Panc1 (cell line): ENCODE measurements at regions not wholly inside any gene's neighbourhood (a gene's known extent, or its start where the extent isn't known, plus 50 kb on each side); places are given as distances from the start of the nearest gene placed in this dataset.

Experiments used
- ATAC-seq: fragments of 200-7000 bp; cut with Tn5 transposase; 2 replicates; pipeline ENCODE4 v1.9.1; 2020; ENCODE audit warnings: mild to moderate bottlenecking, moderate library complexity
- BruUV-seq: library from RNA; stranded (reverse); fragments of 400-500 nt; replicated peaks from 2 replicates; lab custom pipeline; 2021; lab: Mats Ljungman, UMichigan
- CTCF ChIA-PET: fragments of 300-600 bp; sonication (Branson Sonifier 250); formaldehyde crosslinking; loops from one replicate; lab custom pipeline; 2022; ENCODE audit warnings: antibody characterized with exemption; lab: Charles Lee
- POLR2A ChIA-PET: fragments of 300-600 bp; sonication (Branson Sonifier 250); formaldehyde crosslinking; loops from one replicate; lab custom pipeline; 2022; ENCODE audit warnings: antibody characterized with exemption; lab: Charles Lee
- DNase-seq: peaks from one replicate; pipeline ENCODE4 v3.0.0-alpha.2; 2010; ENCODE audit warnings: low read depth, low spot score
- H3K27ac ChIP-seq: 2 replicates; pipeline ENCODE4 v1.5.1; 2011; ENCODE audit warnings: mild to moderate bottlenecking, low read length, inconsistent platforms
- H3K27me3 ChIP-seq: fragments of 200-500 bp; sonication (Bioruptor generic); 2 replicates; pipeline ENCODE4 v1.6.0; 2014; ENCODE audit warnings: low read length, inconsistent platforms; ENCODE audit not compliant: control insufficient read depth, insufficient read depth
- H3K36me3 ChIP-seq: fragments of 200-500 bp; sonication (Bioruptor generic); 2 replicates; pipeline ENCODE4 v1.5.1; 2014; ENCODE audit warnings: inconsistent platforms, mild to moderate bottlenecking, low read length, moderate library complexity; ENCODE audit not compliant: control insufficient read depth, insufficient read depth
- H3K4me1 ChIP-seq: 2 replicates; pipeline ENCODE4 v1.5.1; 2011; ENCODE audit warnings: inconsistent platforms, mild to moderate bottlenecking, low read length, moderate library complexity; ENCODE audit not compliant: control insufficient read depth, insufficient read depth
- H3K4me3 ChIP-seq, 2 experiments: 2 replicates each; pipeline ENCODE4 v1.5.1; 2011 to 2012; ENCODE audit warnings: low read depth in 2 of 2, low read length in 2 of 2, mild to moderate bottlenecking in 2 of 2, inconsistent platforms in 1 of 2, moderate library complexity in 1 of 2
- H3K9me3 ChIP-seq: fragments of 200-500 bp; sonication (Bioruptor generic); 2 replicates; pipeline ENCODE4 v1.5.1; 2014; ENCODE audit warnings: low read depth, mild to moderate bottlenecking, inconsistent platforms, low read length, moderate library complexity; ENCODE audit not compliant: control insufficient read depth, insufficient read depth
- POLR2AphosphoS5 ChIP-seq: IDR thresholded peaks from 2 replicates; pipeline ENCODE4 v1.6.1; 2012; ENCODE audit warnings: mild to moderate bottlenecking, low read depth, low read length, moderate library complexity
- SIN3A ChIP-seq: IDR thresholded peaks from 2 replicates; pipeline ENCODE4 v1.6.1; 2012; ENCODE audit warnings: low read depth, mild to moderate bottlenecking, low read length, moderate library complexity, borderline replicate concordance; ENCODE audit not compliant: insufficient read depth
- TCF7L2 ChIP-seq: IDR thresholded peaks from 2 replicates; pipeline ENCODE4 v1.6.1; 2011; ENCODE audit warnings: mild to moderate bottlenecking, low read depth, low read length, inconsistent platforms
- in situ Hi-C: cut with HindIII; loops from 2 replicates; pipeline ENCODE4 v1.10.0; 2016; ENCODE audit warnings: low sequenced_read_pairs, low pct_unique_long_range_greater_than_20kb
- intact Hi-C: fragments of 100-400 bp; cut with micrococcal nuclease; formaldehyde crosslinking; loops from one replicate; pipeline ENCODE4 v1.10.0; 2022; ENCODE audit not compliant: unreplicated experiment
- TF ChIP-seq, protein P1 (sequence below): fragments of 450-650 bp; IDR thresholded peaks from 2 replicates; pipeline ENCODE4 v1.5.1; 2017; ENCODE audit warnings: mild to moderate bottlenecking
- TF ChIP-seq, protein P2 (sequence below), 2 experiments: IDR thresholded peaks; 2 replicates each; pipeline ENCODE4 v1.6.1; 2011 to 2012; ENCODE audit warnings: low read depth in 2 of 2, control low read depth in 1 of 2, low read length in 1 of 2, mild to moderate bottlenecking in 1 of 2, moderate library complexity in 1 of 2; ENCODE audit not compliant: insufficient read depth in 1 of 2

DNA sequence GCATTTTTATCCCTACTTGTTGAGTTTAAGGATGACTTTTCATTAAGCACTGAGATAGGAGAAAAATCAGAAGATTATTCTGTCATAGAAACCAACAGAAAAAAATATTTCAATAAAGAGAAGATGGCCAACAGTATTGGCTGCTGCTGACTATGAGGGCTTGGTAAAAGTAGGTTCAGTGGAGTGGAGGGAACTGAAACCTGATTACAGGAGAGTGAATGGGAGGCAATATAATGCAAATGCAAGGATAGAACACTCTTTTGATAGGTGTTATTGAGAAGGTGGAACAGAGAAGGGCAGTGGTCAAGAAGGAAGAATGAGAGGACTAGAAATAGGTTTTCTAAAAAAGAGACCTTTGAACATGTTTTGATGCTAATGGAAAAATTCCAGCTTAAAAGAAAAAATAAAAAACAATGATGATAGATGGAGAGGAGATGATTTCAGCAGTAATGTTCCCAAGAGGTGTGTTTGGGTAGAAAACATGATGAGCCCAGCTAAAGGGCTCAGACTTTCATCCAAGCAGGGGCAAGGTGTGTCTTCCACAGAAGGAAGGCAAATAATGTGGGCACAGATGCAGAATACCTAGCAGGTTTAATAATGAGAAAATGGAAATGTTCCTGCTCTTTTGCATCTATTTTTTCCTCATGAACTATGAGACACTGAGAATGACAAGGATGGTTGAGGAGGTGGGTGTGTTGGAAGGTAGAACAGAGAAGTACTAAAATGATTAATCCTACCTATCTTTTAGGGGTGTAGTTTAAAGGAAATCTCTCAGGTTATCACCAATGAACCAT, 397.9 kb upstream of the GOLIM4 start:
- Histone ChIP-seq H3K27ac (no peak overlapping the region), H3K4me1 (no peaks in the 10 kb centered on the region), H3K27me3 (no peaks in the 10 kb centered on the region), H3K9me3 (0 out of 2 replicates have a peak, but pooled peaks cover 4% of the 10 kb centered on the region), H3K36me3 (no peaks in the 10 kb centered on the region), H3K4me3 (no peak overlapping the region)
- TF ChIP-seq TCF7L2 = no peak
- TF ChIP-seq, protein P1, sequence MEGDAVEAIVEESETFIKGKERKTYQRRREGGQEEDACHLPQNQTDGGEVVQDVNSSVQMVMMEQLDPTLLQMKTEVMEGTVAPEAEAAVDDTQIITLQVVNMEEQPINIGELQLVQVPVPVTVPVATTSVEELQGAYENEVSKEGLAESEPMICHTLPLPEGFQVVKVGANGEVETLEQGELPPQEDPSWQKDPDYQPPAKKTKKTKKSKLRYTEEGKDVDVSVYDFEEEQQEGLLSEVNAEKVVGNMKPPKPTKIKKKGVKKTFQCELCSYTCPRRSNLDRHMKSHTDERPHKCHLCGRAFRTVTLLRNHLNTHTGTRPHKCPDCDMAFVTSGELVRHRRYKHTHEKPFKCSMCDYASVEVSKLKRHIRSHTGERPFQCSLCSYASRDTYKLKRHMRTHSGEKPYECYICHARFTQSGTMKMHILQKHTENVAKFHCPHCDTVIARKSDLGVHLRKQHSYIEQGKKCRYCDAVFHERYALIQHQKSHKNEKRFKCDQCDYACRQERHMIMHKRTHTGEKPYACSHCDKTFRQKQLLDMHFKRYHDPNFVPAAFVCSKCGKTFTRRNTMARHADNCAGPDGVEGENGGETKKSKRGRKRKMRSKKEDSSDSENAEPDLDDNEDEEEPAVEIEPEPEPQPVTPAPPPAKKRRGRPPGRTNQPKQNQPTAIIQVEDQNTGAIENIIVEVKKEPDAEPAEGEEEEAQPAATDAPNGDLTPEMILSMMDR = no peak
- no peak for TF ChIP-seq SIN3A
- TF ChIP-seq, protein P2, sequence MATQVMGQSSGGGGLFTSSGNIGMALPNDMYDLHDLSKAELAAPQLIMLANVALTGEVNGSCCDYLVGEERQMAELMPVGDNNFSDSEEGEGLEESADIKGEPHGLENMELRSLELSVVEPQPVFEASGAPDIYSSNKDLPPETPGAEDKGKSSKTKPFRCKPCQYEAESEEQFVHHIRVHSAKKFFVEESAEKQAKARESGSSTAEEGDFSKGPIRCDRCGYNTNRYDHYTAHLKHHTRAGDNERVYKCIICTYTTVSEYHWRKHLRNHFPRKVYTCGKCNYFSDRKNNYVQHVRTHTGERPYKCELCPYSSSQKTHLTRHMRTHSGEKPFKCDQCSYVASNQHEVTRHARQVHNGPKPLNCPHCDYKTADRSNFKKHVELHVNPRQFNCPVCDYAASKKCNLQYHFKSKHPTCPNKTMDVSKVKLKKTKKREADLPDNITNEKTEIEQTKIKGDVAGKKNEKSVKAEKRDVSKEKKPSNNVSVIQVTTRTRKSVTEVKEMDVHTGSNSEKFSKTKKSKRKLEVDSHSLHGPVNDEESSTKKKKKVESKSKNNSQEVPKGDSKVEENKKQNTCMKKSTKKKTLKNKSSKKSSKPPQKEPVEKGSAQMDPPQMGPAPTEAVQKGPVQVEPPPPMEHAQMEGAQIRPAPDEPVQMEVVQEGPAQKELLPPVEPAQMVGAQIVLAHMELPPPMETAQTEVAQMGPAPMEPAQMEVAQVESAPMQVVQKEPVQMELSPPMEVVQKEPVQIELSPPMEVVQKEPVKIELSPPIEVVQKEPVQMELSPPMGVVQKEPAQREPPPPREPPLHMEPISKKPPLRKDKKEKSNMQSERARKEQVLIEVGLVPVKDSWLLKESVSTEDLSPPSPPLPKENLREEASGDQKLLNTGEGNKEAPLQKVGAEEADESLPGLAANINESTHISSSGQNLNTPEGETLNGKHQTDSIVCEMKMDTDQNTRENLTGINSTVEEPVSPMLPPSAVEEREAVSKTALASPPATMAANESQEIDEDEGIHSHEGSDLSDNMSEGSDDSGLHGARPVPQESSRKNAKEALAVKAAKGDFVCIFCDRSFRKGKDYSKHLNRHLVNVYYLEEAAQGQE (IDR thresholded peaks at IDR 0.05; ENCODE audit: insufficient read depth in 1 of 2, low read depth in 2 of 2, low read length in 1 of 2) = no peak
- no peak for TF ChIP-seq POLR2AphosphoS5
- intact Hi-C loops (no loop called here), in situ Hi-C loops (no loop called here)
- no TSS peak for BruUV-seq
- ChIA-PET POLR2A (no interaction called here), CTCF (no interaction called here)
- ATAC-seq (no peak), DNase-seq (no peak)

- intact Hi-C loops = no loop called here
- Histone ChIP-seq H3K36me3 (no peaks in the 10 kb centered on the region), H3K9me3 (no peaks in the 10 kb centered on the region), H3K27ac (no peak overlapping the region), H3K4me3 (no peak overlapping the region), H3K27me3 (no peaks in the 10 kb centered on the region), H3K4me1 (no peaks in the 10 kb centered on the region)
- ATAC-seq (no peak), DNase-seq (no peak)
- in situ Hi-C loops = no loop called here
- no TSS peak for BruUV-seq
- ChIA-PET POLR2A (no interaction called here), CTCF (no interaction called here)
- TF ChIP-seq, protein P2 (IDR thresholded peaks at IDR 0.05; ENCODE audit: insufficient read depth in 1 of 2, low read depth in 2 of 2, low read length in 1 of 2) = no peak
- TF ChIP-seq SIN3A = no peak
- TF ChIP-seq, protein P1 = no peak
- no peak for TF ChIP-seq POLR2AphosphoS5
- no peak for TF ChIP-seq TCF7L2
Observed at GRCh38 chr3:168490981-168491380, 395.3 kb upstream of the GOLIM4 start.
